H9 (cell line): ENCODE measurements at regions not wholly inside any gene's neighbourhood (a gene's known extent, or its start where the extent isn't known, plus 50 kb on each side); places are given as distances from the start of the nearest gene placed in this dataset.

Experiments
- DNase-seq: peaks from one replicate; pipeline ENCODE4 v3.0.0-alpha.2; 2017
- H2AFZ ChIP-seq: one replicate; pipeline ENCODE4 v1.6.1; 2013; ENCODE audit warnings: mild to moderate bottlenecking, low read length, control low read depth, moderate library complexity
- H2AK5ac ChIP-seq: 2 replicates; pipeline ENCODE4 v1.6.1; 2013; ENCODE audit warnings: low read length, control low read depth, mixed read lengths; ENCODE audit not compliant: insufficient read length
- H2BK120ac ChIP-seq: one replicate; pipeline ENCODE4 v1.6.1; 2013; ENCODE audit warnings: low read depth, mild to moderate bottlenecking, low read length, control low read depth, inconsistent platforms; ENCODE audit not compliant: poor library complexity, severe bottlenecking
- H2BK12ac ChIP-seq: 2 replicates; pipeline ENCODE4 v1.6.1; 2013; ENCODE audit warnings: low read length, control low read depth, mixed read lengths, low read depth; ENCODE audit not compliant: insufficient read length
- H2BK15ac ChIP-seq: 2 replicates; pipeline ENCODE4 v1.6.1; 2013; ENCODE audit warnings: low read depth, low read length, control low read depth
- H2BK20ac ChIP-seq: one replicate; pipeline ENCODE4 v1.6.1; 2013; ENCODE audit warnings: low read depth, mild to moderate bottlenecking, low read length, control low read depth, inconsistent platforms; ENCODE audit not compliant: poor library complexity, severe bottlenecking
- H2BK5ac ChIP-seq: 2 replicates; pipeline ENCODE4 v1.6.1; 2013; ENCODE audit warnings: low read length, control low read depth, mixed read lengths; ENCODE audit not compliant: insufficient read length
- H3K14ac ChIP-seq: 2 replicates; pipeline ENCODE4 v1.6.1; 2013; ENCODE audit warnings: low read length, control low read depth; ENCODE audit not compliant: insufficient read depth
- H3K18ac ChIP-seq: 2 replicates; pipeline ENCODE4 v1.6.1; 2013; ENCODE audit warnings: low read depth, mild to moderate bottlenecking, mixed read lengths, low read length, control low read depth; ENCODE audit not compliant: insufficient read length
- H3K23ac ChIP-seq: 2 replicates; pipeline ENCODE4 v1.6.1; 2013; ENCODE audit warnings: low read length, control low read depth, mixed read lengths, low read depth; ENCODE audit not compliant: insufficient read length
- H3K23me2 ChIP-seq: 2 replicates; pipeline ENCODE4 v1.6.1; 2013; ENCODE audit warnings: low read depth, mild to moderate bottlenecking, mixed read lengths, low read length, control low read depth; ENCODE audit not compliant: insufficient read length, poor library complexity, severe bottlenecking
- H3K27ac ChIP-seq: 2 replicates; pipeline ENCODE4 v1.5.1; 2013; ENCODE audit warnings: low read length, control low read depth, mixed read lengths, low read depth; ENCODE audit not compliant: insufficient read length
- H3K27me3 ChIP-seq: 2 replicates; pipeline ENCODE4 v1.6.1; 2013; ENCODE audit warnings: low read length, control low read depth, inconsistent platforms; ENCODE audit not compliant: insufficient read depth
- H3K4ac ChIP-seq: 2 replicates; pipeline ENCODE4 v1.6.1; 2013; ENCODE audit warnings: low read depth, mild to moderate bottlenecking, control low read depth, inconsistent platforms, low read length, moderate library complexity
- H3K4me1 ChIP-seq: 2 replicates; pipeline ENCODE4 v1.6.1; 2013; ENCODE audit warnings: low read length, control low read depth, inconsistent platforms; ENCODE audit not compliant: insufficient read depth
- H3K4me2 ChIP-seq: 2 replicates; pipeline ENCODE4 v1.6.1; 2013; ENCODE audit warnings: low read length, control low read depth, mixed read lengths; ENCODE audit not compliant: insufficient read length, insufficient read depth
- H3K56ac ChIP-seq: 2 replicates; pipeline ENCODE4 v1.6.1; 2013; ENCODE audit warnings: low read depth, mild to moderate bottlenecking, mixed read lengths, low read length, control low read depth; ENCODE audit not compliant: insufficient read length
- H3K79me1 ChIP-seq: 2 replicates; pipeline ENCODE4 v1.6.1; 2013; ENCODE audit warnings: low read depth, mild to moderate bottlenecking, moderate library complexity, low read length, control low read depth, inconsistent platforms; ENCODE audit not compliant: insufficient read depth, poor library complexity, severe bottlenecking
- H3K79me2 ChIP-seq: 2 replicates; pipeline ENCODE4 v1.6.1; 2013; ENCODE audit warnings: low read length, control low read depth, inconsistent platforms; ENCODE audit not compliant: insufficient read depth
- H3K9ac ChIP-seq: 2 replicates; pipeline ENCODE4 v1.6.1; 2013; ENCODE audit warnings: low read length, control low read depth, mixed read lengths; ENCODE audit not compliant: insufficient read length; ENCODE audit errors: extremely low read depth
- H3K9me3 ChIP-seq: one replicate; pipeline ENCODE4 v1.6.1; 2013; ENCODE audit warnings: low read depth, low read length, inconsistent platforms; ENCODE audit not compliant: control insufficient read depth
- H3T11ph ChIP-seq: one replicate; pipeline ENCODE4 v1.6.1; 2013; ENCODE audit warnings: mild to moderate bottlenecking, low read length, control low read depth, inconsistent platforms
- H4K20me1 ChIP-seq: one replicate; pipeline ENCODE4 v1.6.1; 2013; ENCODE audit not compliant: control insufficient read depth, insufficient read length, insufficient read depth
- H4K5ac ChIP-seq: 2 replicates; pipeline ENCODE4 v1.6.1; 2013; ENCODE audit warnings: low read depth, mild to moderate bottlenecking, mixed read lengths, low read length, control low read depth; ENCODE audit not compliant: insufficient read length
- H4K8ac ChIP-seq: replicated peaks from 2 replicates; pipeline ENCODE4 v1.6.1; 2013; ENCODE audit warnings: low read length, control low read depth, mixed read lengths, low read depth; ENCODE audit not compliant: insufficient read length
- H4K91ac ChIP-seq: 2 replicates; pipeline ENCODE4 v1.6.1; 2013; ENCODE audit warnings: low read depth, mild to moderate bottlenecking, moderate library complexity, mixed read lengths, low read length, control low read depth; ENCODE audit not compliant: insufficient read length
- H3K27ac Mint-ChIP-seq, 3 experiments: 2 replicates in 2 of 3; 3 replicates in 1 of 3; pipeline ENCODE4 v1.8.0; 2020 to 2021; ENCODE audit warnings: mixed read lengths in 3 of 3, mild to moderate bottlenecking in 1 of 3, moderate library complexity in 1 of 3
- H3K27me3 Mint-ChIP-seq: 2 replicates; pipeline ENCODE4 v1.8.0; 2021; ENCODE audit warnings: low read depth, mild to moderate bottlenecking, moderate library complexity, mixed read lengths
- H3K36me3 Mint-ChIP-seq, 3 experiments: 2 replicates in 2 of 3; 3 replicates in 1 of 3; pipeline ENCODE4 v1.8.0; 2020 to 2021; ENCODE audit warnings: low read depth in 3 of 3, mixed read lengths in 3 of 3; ENCODE audit not compliant: insufficient read depth in 1 of 3
- H3K4me1 Mint-ChIP-seq, 2 experiments: 2 replicates each; pipeline ENCODE4 v1.8.0; 2020; ENCODE audit warnings: mixed read lengths in 2 of 2
- H3K4me3 Mint-ChIP-seq, 2 experiments: 2 replicates in 1 of 2; 3 replicates in 1 of 2; pipeline ENCODE4 v1.8.0; 2020 to 2021; ENCODE audit warnings: mild to moderate bottlenecking in 2 of 2, mixed read lengths in 2 of 2, moderate library complexity in 1 of 2
- H3K9me3 Mint-ChIP-seq, 2 experiments: 2 replicates in 1 of 2; 3 replicates in 1 of 2; pipeline ENCODE4 v1.8.0; 2020; ENCODE audit warnings: mild to moderate bottlenecking in 2 of 2, mixed read lengths in 2 of 2, moderate library complexity in 1 of 2
- WGBS: extraction: QIAGEN DNeasy Blood & Tissue Kit; methylation state at CpG from one replicate; pipeline ENCODE4 v1.1.7; 2013; ENCODE audit warnings: missing lambda C conversion rate, low lambda C conversion rate, mixed read lengths; ENCODE audit not compliant: insufficient read length; ENCODE audit errors: extremely low coverage; 5-methylcytosine and 5-hydroxymethylcytosine counted together
- TF ChIP-seq, protein P1 (sequence below): fragments of 200-600 bp; sonication (generic); conservative IDR thresholded peaks from 3 replicates; pipeline ENCODE4 v1.8.0; 2021; ENCODE audit warnings: antibody characterized with exemption, mild to moderate bottlenecking

DNA sequence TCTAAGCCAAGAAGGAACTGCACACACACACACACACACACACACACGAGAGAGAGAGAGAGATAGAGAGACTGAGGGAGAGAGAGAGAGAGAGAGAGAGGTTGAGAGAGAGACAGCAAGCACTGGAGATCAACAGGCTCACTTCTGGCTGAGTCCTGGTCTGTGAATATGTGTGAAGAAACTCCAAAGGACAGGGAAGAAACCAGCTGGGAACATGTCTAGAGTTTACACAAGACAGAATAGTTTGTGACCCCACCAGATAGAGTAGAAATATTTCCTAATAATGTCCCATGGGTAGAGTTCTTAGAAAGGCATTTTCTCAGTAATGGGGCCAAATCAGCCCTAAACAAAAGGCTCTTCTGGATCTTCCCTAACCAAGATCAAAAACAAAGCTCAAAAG is 155.5 kb upstream of the IGFBP3 start:
- Histone ChIP-seq H3K79me1 (no peaks in the 10 kb centered on the region), H2BK20ac (no peak overlapping the region), H4K5ac (no peak overlapping the region), H3K79me2 (no peaks in the 10 kb centered on the region), H3K4me2 (no peak overlapping the region), H2BK5ac (no peak overlapping the region), H4K91ac (no peak overlapping the region), H3K23me2 (no peaks in the 10 kb centered on the region), H3K14ac (no peak overlapping the region), H3K18ac (no peak overlapping the region), H3T11ph (no peak overlapping the region), H3K9ac (no peak overlapping the region), H3K4me1 (no peaks in the 10 kb centered on the region; the same call in 1 of the 2 replicates), H3K56ac (no peak overlapping the region), H2AFZ (no peak overlapping the region), H2BK120ac (no peak overlapping the region), H2BK12ac (no peak overlapping the region), H3K9me3 (no peaks in the 10 kb centered on the region), H3K23ac (no peak overlapping the region), H3K4ac (no peak overlapping the region), H4K8ac (no peak overlapping the region), H4K20me1 (no peaks in the 10 kb centered on the region), H3K27me3 (no peaks in the 10 kb centered on the region; the same call in 1 of the 2 replicates), H3K27ac (no peak overlapping the region), H2AK5ac (no peak overlapping the region), H2BK15ac (no peak overlapping the region)
- Mint-ChIP-seq H3K4me1 (0 out of 4 replicates have a peak, but pooled peaks cover 0 to 6% of the 10 kb centered on the region in 2 experiments), H3K27me3 (no peaks in the 10 kb centered on the region), H3K4me3 (no peak overlapping the region), H3K36me3 (no peaks in the 10 kb centered on the region), H3K27ac (no peak overlapping the region), H3K9me3 (peaks cover 0 to 2% of the 10 kb centered on the region in 2 experiments; a peak in 1 of 5 replicates)
- no peak for DNase-seq
- TF ChIP-seq, protein P1, sequence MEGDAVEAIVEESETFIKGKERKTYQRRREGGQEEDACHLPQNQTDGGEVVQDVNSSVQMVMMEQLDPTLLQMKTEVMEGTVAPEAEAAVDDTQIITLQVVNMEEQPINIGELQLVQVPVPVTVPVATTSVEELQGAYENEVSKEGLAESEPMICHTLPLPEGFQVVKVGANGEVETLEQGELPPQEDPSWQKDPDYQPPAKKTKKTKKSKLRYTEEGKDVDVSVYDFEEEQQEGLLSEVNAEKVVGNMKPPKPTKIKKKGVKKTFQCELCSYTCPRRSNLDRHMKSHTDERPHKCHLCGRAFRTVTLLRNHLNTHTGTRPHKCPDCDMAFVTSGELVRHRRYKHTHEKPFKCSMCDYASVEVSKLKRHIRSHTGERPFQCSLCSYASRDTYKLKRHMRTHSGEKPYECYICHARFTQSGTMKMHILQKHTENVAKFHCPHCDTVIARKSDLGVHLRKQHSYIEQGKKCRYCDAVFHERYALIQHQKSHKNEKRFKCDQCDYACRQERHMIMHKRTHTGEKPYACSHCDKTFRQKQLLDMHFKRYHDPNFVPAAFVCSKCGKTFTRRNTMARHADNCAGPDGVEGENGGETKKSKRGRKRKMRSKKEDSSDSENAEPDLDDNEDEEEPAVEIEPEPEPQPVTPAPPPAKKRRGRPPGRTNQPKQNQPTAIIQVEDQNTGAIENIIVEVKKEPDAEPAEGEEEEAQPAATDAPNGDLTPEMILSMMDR: no peak
- no CpG with 5 or more reads among the region's 1 CpG for WGBS
